Suprapubic skin (tissue), 4 donors: ENCODE measurements at regions not wholly inside any gene's neighbourhood (a gene's known extent, or its start where the extent isn't known, plus 50 kb on each side); places are given as distances from the start of the nearest gene placed in this dataset.

Experiments used
- DNase-seq, 2 donors: peaks; one replicate each; pipeline ENCODE4 v3.0.0-alpha.2; 2019; ENCODE audit warnings: low spot score in 2 of 2
- H3K27ac ChIP-seq: fragments of 200-600 bp; sonication (generic); one replicate; pipeline ENCODE4 v1.5.1; 2019
- H3K27me3 ChIP-seq: fragments of 200-600 bp; sonication (generic); one replicate; pipeline ENCODE4 v1.5.1; 2019
- H3K36me3 ChIP-seq: fragments of 200-600 bp; sonication (generic); one replicate; pipeline ENCODE4 v1.5.1; 2019
- H3K4me1 ChIP-seq: fragments of 200-600 bp; sonication (generic); one replicate; pipeline ENCODE4 v1.5.1; 2019
- H3K4me3 ChIP-seq: fragments of 200-600 bp; sonication (generic); one replicate; pipeline ENCODE4 v1.5.1; 2019; ENCODE audit warnings: mild to moderate bottlenecking
- H3K9me3 ChIP-seq: fragments of 200-600 bp; sonication (generic); one replicate; pipeline ENCODE4 v1.5.1; 2019
- CTCF ChIP-seq, 2 donors: fragments of 200-600 bp in 1 of 2; fragments of 450-650 bp in 1 of 2; sonication (generic) in 1 of 2; IDR thresholded peaks; one replicate each; pipeline ENCODE4 v1.5.1; 2016 to 2019; ENCODE audit warnings: antibody characterized with exemption in 2 of 2, mild to moderate bottlenecking in 1 of 2, moderate library complexity in 1 of 2
- EP300 ChIP-seq: sonication (generic); formaldehyde crosslinking; IDR thresholded peaks from one replicate; pipeline ENCODE4 v1.6.1; 2017; ENCODE audit warnings: antibody characterized with exemption
- POLR2A ChIP-seq, 2 donors: fragments of 450-650 bp; IDR thresholded peaks; one replicate each; pipeline ENCODE4 v1.6.1; 2017; ENCODE audit warnings: antibody characterized with exemption in 2 of 2, mild to moderate bottlenecking in 2 of 2, moderate library complexity in 2 of 2
- POLR2AphosphoS5 ChIP-seq, 3 donors: sonication (generic); formaldehyde crosslinking; IDR thresholded peaks; one replicate each; pipeline ENCODE4 v1.6.1; 2017; ENCODE audit warnings: antibody characterized with exemption in 3 of 3
- WGBS: methylation state at CpG from one replicate; pipeline ENCODE4 v1.1.5; 2018; 5-methylcytosine and 5-hydroxymethylcytosine counted together

GRCh38 chr13:74479124-74479523, 344.9 kb upstream of the KLF12 start:
- Histone ChIP-seq H3K4me1 (no peaks in the 10 kb centered on the region), H3K27me3 (no peaks in the 10 kb centered on the region), H3K9me3 (no peaks in the 10 kb centered on the region), H3K36me3 (no peaks in the 10 kb centered on the region), H3K4me3 (no peak overlapping the region), H3K27ac (no peak overlapping the region)
- WGBS = 55% methylated on average over 2 of the region's 2 CpGs
- DNase-seq = no peak
- no peak for TF ChIP-seq CTCF (IDR thresholded peaks at IDR 0.05)
- no peak for TF ChIP-seq POLR2A (IDR thresholded peaks at IDR 0.05)
- no peak for TF ChIP-seq POLR2AphosphoS5 (IDR thresholded peaks at IDR 0.05)
- TF ChIP-seq EP300 = no peak

GRCh38 chr13:74476788-74477187, 342.6 kb upstream of the KLF12 start:
- Histone ChIP-seq H3K36me3 (no peaks in the 10 kb centered on the region), H3K27me3 (no peaks in the 10 kb centered on the region), H3K4me1 (no peaks in the 10 kb centered on the region), H3K9me3 (no peaks in the 10 kb centered on the region), H3K4me3 (no peak overlapping the region), H3K27ac (no peak overlapping the region)
- no peak for DNase-seq
- TF ChIP-seq CTCF (IDR thresholded peaks at IDR 0.05) = no peak
- TF ChIP-seq EP300 = no peak
- no peak for TF ChIP-seq POLR2A (IDR thresholded peaks at IDR 0.05)
- no peak for TF ChIP-seq POLR2AphosphoS5 (IDR thresholded peaks at IDR 0.05)

GRCh38 chr13:74476365-74476764, 342.2 kb upstream of the KLF12 start:
- Histone ChIP-seq H3K36me3 (no peaks in the 10 kb centered on the region), H3K4me1 (no peaks in the 10 kb centered on the region), H3K4me3 (no peak overlapping the region), H3K27ac (no peak overlapping the region), H3K9me3 (no peaks in the 10 kb centered on the region), H3K27me3 (no peaks in the 10 kb centered on the region)
- no peak for TF ChIP-seq POLR2AphosphoS5 (IDR thresholded peaks at IDR 0.05)
- no peak for TF ChIP-seq POLR2A (IDR thresholded peaks at IDR 0.05)
- TF ChIP-seq EP300 = no peak
- no peak for TF ChIP-seq CTCF (IDR thresholded peaks at IDR 0.05)
- no peak for DNase-seq
- 75% methylated on average over 1 of the region's 1 CpG for WGBS

- Histone ChIP-seq H3K4me3 (no peak overlapping the region), H3K27ac (no peak overlapping the region), H3K27me3 (no peaks in the 10 kb centered on the region), H3K36me3 (no peaks in the 10 kb centered on the region), H3K9me3 (no peaks in the 10 kb centered on the region), H3K4me1 (peaks cover 3% of the 10 kb centered on the region)
- TF ChIP-seq POLR2A (IDR thresholded peaks at IDR 0.05) (no peak), POLR2AphosphoS5 (IDR thresholded peaks at IDR 0.05) (no peak), EP300 (no peak), CTCF (IDR thresholded peaks at IDR 0.05) (no peak)
- no peak for DNase-seq
These were observed 332.7 kb upstream of the KLF12 start for GRCh38 chr13:74466864-74467263.

- Histone ChIP-seq H3K36me3 (no peaks in the 10 kb centered on the region), H3K4me3 (no peak overlapping the region), H3K9me3 (no peaks in the 10 kb centered on the region), H3K27ac (no peak overlapping the region), H3K27me3 (no peaks in the 10 kb centered on the region), H3K4me1 (peaks cover 3% of the 10 kb centered on the region)
- no peak for TF ChIP-seq CTCF (IDR thresholded peaks at IDR 0.05)
- no peak for TF ChIP-seq EP300
- TF ChIP-seq POLR2AphosphoS5 (IDR thresholded peaks at IDR 0.05) = no peak
- no peak for TF ChIP-seq POLR2A (IDR thresholded peaks at IDR 0.05)
- no peak for DNase-seq
- 59% methylated on average over 2 of the region's 2 CpGs for WGBS
These were observed 331.8 kb upstream of the KLF12 start for GRCh38 chr13:74466020-74466419.
